ENCODE measurements at regions not wholly inside any gene's neighbourhood (a gene's known extent, or its start where the extent isn't known, plus 50 kb on each side); places are given as distances from the start of the nearest gene placed in this dataset.

GRCh38 chr5:159416438-159416837, 86.2 kb upstream of the IL12B start:
- H3K4me3 ChIP-seq (ENCODE audit: control insufficient read depth, low read depth, low read length): no peak overlapping the region
- TF ChIP-seq, protein P1, sequence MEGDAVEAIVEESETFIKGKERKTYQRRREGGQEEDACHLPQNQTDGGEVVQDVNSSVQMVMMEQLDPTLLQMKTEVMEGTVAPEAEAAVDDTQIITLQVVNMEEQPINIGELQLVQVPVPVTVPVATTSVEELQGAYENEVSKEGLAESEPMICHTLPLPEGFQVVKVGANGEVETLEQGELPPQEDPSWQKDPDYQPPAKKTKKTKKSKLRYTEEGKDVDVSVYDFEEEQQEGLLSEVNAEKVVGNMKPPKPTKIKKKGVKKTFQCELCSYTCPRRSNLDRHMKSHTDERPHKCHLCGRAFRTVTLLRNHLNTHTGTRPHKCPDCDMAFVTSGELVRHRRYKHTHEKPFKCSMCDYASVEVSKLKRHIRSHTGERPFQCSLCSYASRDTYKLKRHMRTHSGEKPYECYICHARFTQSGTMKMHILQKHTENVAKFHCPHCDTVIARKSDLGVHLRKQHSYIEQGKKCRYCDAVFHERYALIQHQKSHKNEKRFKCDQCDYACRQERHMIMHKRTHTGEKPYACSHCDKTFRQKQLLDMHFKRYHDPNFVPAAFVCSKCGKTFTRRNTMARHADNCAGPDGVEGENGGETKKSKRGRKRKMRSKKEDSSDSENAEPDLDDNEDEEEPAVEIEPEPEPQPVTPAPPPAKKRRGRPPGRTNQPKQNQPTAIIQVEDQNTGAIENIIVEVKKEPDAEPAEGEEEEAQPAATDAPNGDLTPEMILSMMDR (conservative IDR thresholded peaks at IDR 0.05; ENCODE audit: control insufficient read depth, insufficient read depth, low read depth, low read length): no peak
- no peak for DNase-seq (ENCODE audit: low read depth)

GRCh38 chr5:159417170-159417569, 86.9 kb upstream of the IL12B start:
- TF ChIP-seq, protein P1 (conservative IDR thresholded peaks at IDR 0.05; ENCODE audit: control insufficient read depth, insufficient read depth, low read depth, low read length): no peak
- H3K4me3 ChIP-seq (ENCODE audit: control insufficient read depth, low read depth, low read length): no peak overlapping the region
- DNase-seq (ENCODE audit: low read depth): no peak

DNA sequence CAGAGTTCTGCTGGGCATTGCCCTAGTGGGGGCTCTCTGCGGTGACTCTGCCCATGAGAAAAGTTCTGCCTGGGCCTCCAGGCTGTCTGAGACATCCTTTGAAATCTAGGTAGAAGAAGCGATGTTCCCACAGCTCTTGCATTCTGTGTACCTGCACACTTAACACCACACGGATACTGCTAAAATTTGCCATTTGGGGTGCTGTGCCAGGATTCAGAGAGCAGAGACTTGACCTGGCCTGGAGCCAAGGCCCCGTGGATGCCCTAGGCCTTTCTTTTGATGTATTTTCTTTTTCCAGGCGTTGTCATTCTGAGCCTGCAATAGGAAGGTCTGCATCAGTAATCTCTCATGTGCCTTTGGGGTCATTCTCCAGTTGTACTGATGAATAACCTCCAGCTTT, 89.3 kb upstream of the IL12B start:
- no peak overlapping the region for H3K4me3 ChIP-seq (ENCODE audit: control insufficient read depth, low read depth, low read length)
- TF ChIP-seq, protein P1 (conservative IDR thresholded peaks at IDR 0.05; ENCODE audit: control insufficient read depth, insufficient read depth, low read depth, low read length): no peak
- DNase-seq (ENCODE audit: low read depth): no peak

DNA sequence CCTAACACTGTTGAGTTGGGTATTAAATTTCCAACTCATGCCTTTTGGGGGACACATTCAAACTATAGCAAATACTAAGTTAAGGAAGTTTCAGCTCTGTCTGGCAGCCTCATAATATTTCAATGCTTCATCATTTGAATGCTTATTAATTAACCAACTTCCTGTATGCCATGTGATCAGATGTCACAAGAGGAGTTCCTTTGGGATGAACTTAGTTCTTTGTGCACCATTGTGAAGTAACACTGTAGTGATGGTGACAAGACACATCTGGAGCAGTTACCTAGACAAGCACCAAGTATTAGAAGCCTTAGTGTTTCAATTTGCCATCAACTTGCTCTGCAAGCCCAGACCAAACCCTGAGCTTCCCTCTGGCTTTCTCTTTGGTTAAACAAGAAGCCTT, 90.7 kb upstream of the IL12B start:
- TF ChIP-seq, protein P1 (conservative IDR thresholded peaks at IDR 0.05; ENCODE audit: control insufficient read depth, insufficient read depth, low read depth, low read length): no peak
- no peak overlapping the region for H3K4me3 ChIP-seq (ENCODE audit: control insufficient read depth, low read depth, low read length)
- DNase-seq (ENCODE audit: low read depth): no peak

DNA sequence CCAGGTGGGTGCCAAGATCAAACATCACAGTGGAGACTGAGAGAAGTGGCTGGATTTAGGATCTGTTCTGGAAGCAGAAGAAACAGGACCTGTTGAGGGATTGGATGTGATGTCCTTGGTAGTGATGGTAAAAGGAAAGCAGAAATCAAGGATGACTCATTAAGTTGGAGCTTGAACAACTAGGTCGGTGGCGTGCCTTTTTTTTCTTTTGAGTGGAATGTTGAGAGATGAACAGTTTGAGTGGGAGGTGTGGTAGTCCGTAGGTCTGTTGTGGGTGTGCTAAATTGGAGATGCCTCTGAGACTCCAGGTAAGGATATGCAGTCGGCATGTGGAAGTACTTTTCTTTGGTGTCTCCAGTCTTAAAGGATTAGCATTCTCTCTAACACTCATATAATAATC, 92.1 kb upstream of the IL12B start:
- no peak overlapping the region for H3K4me3 ChIP-seq (ENCODE audit: control insufficient read depth, low read depth, low read length)
- DNase-seq (ENCODE audit: low read depth): peak; percentile 42
- TF ChIP-seq, protein P1 (conservative IDR thresholded peaks at IDR 0.05; ENCODE audit: control insufficient read depth, insufficient read depth, low read depth, low read length): no peak

- TF ChIP-seq, protein P1 (conservative IDR thresholded peaks at IDR 0.05; ENCODE audit: control insufficient read depth, insufficient read depth, low read depth, low read length): no peak
- DNase-seq (ENCODE audit: low read depth): no peak
- no peak overlapping the region for H3K4me3 ChIP-seq (ENCODE audit: control insufficient read depth, low read depth, low read length)
These were observed 92.6 kb upstream of the IL12B start for GRCh38 chr5:159422910-159423309.

DNA sequence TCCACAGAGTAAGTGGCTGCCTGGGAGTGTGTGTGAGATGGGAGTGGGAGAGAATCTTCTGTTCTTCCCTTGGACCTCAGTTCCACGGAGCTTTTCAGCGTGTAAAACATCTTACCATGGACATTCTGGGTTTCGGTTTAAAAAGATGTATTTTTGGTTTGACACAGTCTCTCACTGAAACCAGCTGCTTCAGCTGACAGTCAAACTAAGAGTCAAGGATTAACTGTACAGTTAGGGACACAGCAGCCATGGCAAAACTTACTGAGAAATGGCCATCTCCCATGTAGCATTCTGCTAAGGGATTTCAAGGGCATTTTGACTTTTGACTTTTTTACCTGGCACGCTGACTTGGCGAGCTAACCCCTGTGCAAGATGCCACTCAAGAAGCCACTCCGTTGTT, 93.8 kb upstream of the IL12B start:
- DNase-seq (ENCODE audit: low read depth): no peak
- TF ChIP-seq, protein P1 (conservative IDR thresholded peaks at IDR 0.05; ENCODE audit: control insufficient read depth, insufficient read depth, low read depth, low read length): no peak
- no peak overlapping the region for H3K4me3 ChIP-seq (ENCODE audit: control insufficient read depth, low read depth, low read length)

Measured in fibroblast of mammary gland (primary cell).